Muscle of leg (tissue), 3 donors: ENCODE measurements at regions not wholly inside any gene's neighbourhood (a gene's known extent, or its start where the extent isn't known, plus 50 kb on each side); places are given as distances from the start of the nearest gene placed in this dataset.

Experiments used
- DNase-seq: peaks from one replicate; pipeline ENCODE4 v3.0.0; 2013
- H3K27ac ChIP-seq: one replicate; pipeline ENCODE4 v1.5.1; 2013; ENCODE audit warnings: mild to moderate bottlenecking, low read length, control low read depth
- H3K27me3 ChIP-seq: one replicate; pipeline ENCODE4 v1.6.1; 2013; ENCODE audit warnings: low read length; ENCODE audit not compliant: control insufficient read depth, insufficient read depth
- H3K36me3 ChIP-seq: one replicate; pipeline ENCODE4 v1.6.1; 2013; ENCODE audit warnings: low read length; ENCODE audit not compliant: control insufficient read depth, insufficient read depth
- H3K4me1 ChIP-seq: one replicate; pipeline ENCODE4 v1.6.1; 2013; ENCODE audit warnings: low read length; ENCODE audit not compliant: control insufficient read depth, insufficient read depth
- H3K4me3 ChIP-seq: one replicate; pipeline ENCODE4 v1.5.1; 2013; ENCODE audit warnings: low read length, control low read depth
- H3K9me3 ChIP-seq: replicated peaks from 2 replicates; pipeline ENCODE4 v1.6.1; 2013; ENCODE audit warnings: low read depth, low read length; ENCODE audit not compliant: control insufficient read depth
- WGBS: methylation state at CpG from one replicate; pipeline ENCODE4 v1.1.5; 2013; ENCODE audit warnings: missing lambda C conversion rate; ENCODE audit not compliant: insufficient coverage; 5-methylcytosine and 5-hydroxymethylcytosine counted together

DNA sequence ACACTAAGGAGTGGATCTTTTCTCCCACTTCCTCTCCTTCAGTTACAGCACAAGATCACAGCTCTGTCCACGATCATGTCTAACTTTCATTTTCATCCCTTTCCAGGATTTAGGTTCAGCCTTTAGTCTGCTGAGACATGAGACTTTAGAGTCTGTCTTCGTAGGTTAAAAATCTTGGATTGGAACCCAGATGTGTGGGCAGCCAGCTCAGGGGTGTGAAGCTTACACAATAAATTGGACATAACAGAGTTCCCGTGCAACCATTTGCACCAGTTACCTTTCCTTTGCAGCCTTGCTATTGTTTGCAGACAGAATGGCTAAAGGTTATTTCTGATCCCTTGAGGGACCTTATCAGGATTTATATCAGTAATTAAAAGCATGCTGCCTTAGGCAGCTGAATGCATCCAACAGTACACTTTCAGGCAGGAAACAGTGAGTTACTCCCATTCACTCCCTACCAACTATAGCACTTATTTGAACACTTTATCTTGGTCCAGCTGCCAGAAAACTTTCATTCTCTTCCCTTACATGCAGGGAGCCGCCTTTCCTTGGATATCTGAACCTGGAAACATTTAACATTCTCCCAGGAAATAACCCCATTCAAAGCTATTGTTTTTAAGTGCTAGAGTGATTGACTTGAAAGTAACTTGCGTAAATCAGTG is 87.3 kb downstream of the TMEM100 start:
- WGBS, result no CpG with 5 or more reads among the region's 5 CpGs
- Histone ChIP-seq H3K4me3 (no peak overlapping the region), H3K36me3 (no peaks in the 10 kb centered on the region), H3K27ac (no peak overlapping the region), H3K27me3 (no peaks in the 10 kb centered on the region), H3K4me1 (peaks cover 4% of the 10 kb centered on the region), H3K9me3 (no peaks in the 10 kb centered on the region)
- DNase-seq, result peak; percentile 57

DNA sequence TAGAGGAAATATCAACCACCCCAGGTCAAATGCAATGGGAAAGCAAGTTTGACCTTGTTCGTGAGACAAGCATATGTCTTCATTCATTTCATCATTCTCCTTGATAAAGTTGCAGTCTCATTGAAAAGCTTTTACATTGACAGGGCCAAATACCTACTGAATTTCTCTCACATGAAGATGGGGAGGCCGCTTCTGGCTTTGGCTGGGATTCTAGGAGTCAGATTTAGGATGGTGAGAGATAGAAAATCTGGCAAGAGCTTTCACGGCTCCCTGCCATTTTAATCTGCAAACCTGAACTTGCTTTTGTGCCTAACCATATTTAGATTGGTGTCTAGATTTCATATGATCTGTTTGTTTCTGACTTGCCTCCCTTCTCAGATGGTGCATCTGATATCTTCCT is 88.0 kb downstream of the TMEM100 start:
- no peak for DNase-seq
- no peaks in the 10 kb centered on the region for H3K9me3 ChIP-seq
- no peak overlapping the region for H3K4me3 ChIP-seq
- H3K27ac ChIP-seq, result no peak overlapping the region
- WGBS, result no CpG with 5 or more reads among the region's 3 CpGs
- peaks cover 4% of the 10 kb centered on the region for H3K4me1 ChIP-seq
- H3K36me3 ChIP-seq, result no peaks in the 10 kb centered on the region
- no peaks in the 10 kb centered on the region for H3K27me3 ChIP-seq

- no peaks in the 10 kb centered on the region for H3K27me3 ChIP-seq
- peaks cover 2% of the 10 kb centered on the region for H3K4me1 ChIP-seq
- DNase-seq, result no peak
- no peaks in the 10 kb centered on the region for H3K9me3 ChIP-seq
- H3K27ac ChIP-seq, result no peak overlapping the region
- H3K36me3 ChIP-seq, result no peaks in the 10 kb centered on the region
- WGBS, result no CpG with 5 or more reads among the region's 2 CpGs
- H3K4me3 ChIP-seq, result no peak overlapping the region
Observed at GRCh38 chr17:55632893-55633292, 89.8 kb downstream of the TMEM100 start.

GRCh38 chr17:55632236-55632635 is 90.4 kb downstream of the TMEM100 start:
- no CpG with 5 or more reads among the region's 2 CpGs for WGBS
- Histone ChIP-seq H3K27ac (no peak overlapping the region), H3K4me1 (peaks cover 2% of the 10 kb centered on the region), H3K9me3 (no peaks in the 10 kb centered on the region), H3K4me3 (no peak overlapping the region), H3K27me3 (no peaks in the 10 kb centered on the region), H3K36me3 (no peaks in the 10 kb centered on the region)
- DNase-seq, result no peak

GRCh38 chr17:55629995-55630394 is 92.7 kb downstream of the TMEM100 start:
- Histone ChIP-seq H3K9me3 (no peaks in the 10 kb centered on the region), H3K27me3 (no peaks in the 10 kb centered on the region), H3K4me1 (no peaks in the 10 kb centered on the region), H3K36me3 (no peaks in the 10 kb centered on the region), H3K4me3 (no peak overlapping the region), H3K27ac (no peak overlapping the region)
- WGBS, result 55% methylated on average over 5 of the region's 7 CpGs
- DNase-seq, result peak; percentile 29

- Histone ChIP-seq H3K27me3 (no peaks in the 10 kb centered on the region), H3K27ac (no peak overlapping the region)
Observed at GRCh38 chr17:55625521-55625920, 97.1 kb downstream of the TMEM100 start.

GRCh38 chr17:55624772-55625433 is 97.8 kb downstream of the TMEM100 start:
- no CpG with 5 or more reads among the region's 3 CpGs for WGBS
- Histone ChIP-seq H3K27ac (no peak overlapping the region), H3K36me3 (no peaks in the 10 kb centered on the region), H3K4me1 (no peaks in the 10 kb centered on the region), H3K27me3 (no peaks in the 10 kb centered on the region), H3K4me3 (no peak overlapping the region), H3K9me3 (no peaks in the 10 kb centered on the region)
- DNase-seq, result no peak

More at GRCh38 chr17:55625521-55625920, 97.1 kb downstream of the TMEM100 start:
- no peak overlapping the region for H3K4me3 ChIP-seq
- H3K4me1 ChIP-seq, result no peaks in the 10 kb centered on the region
- no peaks in the 10 kb centered on the region for H3K36me3 ChIP-seq
- no peaks in the 10 kb centered on the region for H3K9me3 ChIP-seq
- DNase-seq, result no peak

DNA sequence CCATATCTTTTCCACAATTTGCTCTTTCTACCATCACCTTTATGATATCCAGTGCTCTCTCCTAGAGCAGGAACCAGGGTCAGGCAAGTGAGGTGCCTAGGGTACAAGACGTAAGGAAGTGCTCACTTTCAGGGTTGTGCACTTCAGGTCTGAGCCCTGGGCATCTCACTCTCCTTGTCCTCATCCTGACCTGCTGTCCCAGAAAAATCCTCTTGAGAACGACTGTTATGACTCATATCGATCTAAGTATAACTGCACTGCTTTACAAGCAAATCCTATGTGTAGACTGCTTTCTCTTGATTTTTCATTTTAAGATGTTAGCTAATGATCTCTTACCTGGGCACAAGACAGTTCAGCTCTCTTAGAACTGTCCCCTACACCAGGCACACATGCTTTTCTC is 100.1 kb downstream of the TMEM100 start:
- no peaks in the 10 kb centered on the region for H3K27me3 ChIP-seq

GRCh38 chr17:55620945-55621344 is 101.7 kb downstream of the TMEM100 start:
- H3K4me3 ChIP-seq, result no peak overlapping the region
- no peak overlapping the region for H3K27ac ChIP-seq
- no peaks in the 10 kb centered on the region for H3K27me3 ChIP-seq
- no peaks in the 10 kb centered on the region for H3K4me1 ChIP-seq
- H3K9me3 ChIP-seq, result no peaks in the 10 kb centered on the region
- H3K36me3 ChIP-seq, result no peaks in the 10 kb centered on the region
- 56% methylated on average over 2 of the region's 4 CpGs for WGBS
- no peak for DNase-seq

More for the DNA sequence above, 100.1 kb downstream of the TMEM100 start:
- DNase-seq, result no peak
- H3K9me3 ChIP-seq, result no peaks in the 10 kb centered on the region
- no peak overlapping the region for H3K4me3 ChIP-seq
- 75% methylated on average over 1 of the region's 3 CpGs for WGBS
- H3K36me3 ChIP-seq, result no peaks in the 10 kb centered on the region
- no peaks in the 10 kb centered on the region for H3K4me1 ChIP-seq
- no peak overlapping the region for H3K27ac ChIP-seq

- DNase-seq, result no peak
- Histone ChIP-seq H3K4me1 (no peaks in the 10 kb centered on the region), H3K27ac (no peak overlapping the region), H3K4me3 (no peak overlapping the region), H3K27me3 (no peaks in the 10 kb centered on the region), H3K9me3 (no peaks in the 10 kb centered on the region), H3K36me3 (no peaks in the 10 kb centered on the region)
- no CpG with 5 or more reads among the region's 3 CpGs for WGBS
Observed at GRCh38 chr17:55620023-55620422, 102.6 kb downstream of the TMEM100 start.
